Adrenal gland (tissue), 9 donors: ENCODE measurements at regions not wholly inside any gene's neighbourhood (a gene's known extent, or its start where the extent isn't known, plus 50 kb on each side); places are given as distances from the start of the nearest gene placed in this dataset.

Experiments
- DNase-seq, 7 donors: peaks; one replicate each; pipeline ENCODE4 v3.0.0-alpha.2; 2019 to 2020
- H3K27ac ChIP-seq, 5 donors: fragments of 200-600 bp; sonication (generic) in 4 of 5; 1 replicate in 3 of 5; 2 replicates in 2 of 5; pipeline versions ENCODE4 v1.5.1 to v1.8.0; 2016 to 2020; ENCODE audit warnings: mild to moderate bottlenecking in 1 of 5
- H3K27me3 ChIP-seq: fragments of 200-600 bp; 2 replicates; pipeline ENCODE4 v1.8.0; 2021
- H3K36me3 ChIP-seq, 2 donors: fragments of 200-600 bp; replicated peaks in 1 of 2; 1 replicate in 1 of 2; 2 replicates in 1 of 2; pipeline versions ENCODE4 v1.5.1 to v1.8.0; 2018 to 2022
- H3K4me1 ChIP-seq, 2 donors: fragments of 200-600 bp; replicated peaks in 1 of 2; 1 replicate in 1 of 2; 2 replicates in 1 of 2; pipeline versions ENCODE4 v1.5.1 to v1.8.0; 2018 to 2021
- H3K4me3 ChIP-seq, 4 donors: fragments of 200-600 bp; sonication (generic) in 3 of 4; one replicate each; pipeline ENCODE4 v1.5.1; 2016 to 2018
- H3K9me3 ChIP-seq, 3 donors: fragments of 200-600 bp; sonication (generic) in 1 of 3; replicated peaks in 1 of 3; 1 replicate in 2 of 3; 2 replicates in 1 of 3; pipeline versions ENCODE4 v1.5.1 to v1.8.0; 2016 to 2021
- CTCF ChIP-seq, 6 experiments: fragments of 450-650 bp in 4 of 6; fragments of 200-600 bp in 2 of 6; sonication (generic) in 1 of 6; IDR thresholded peaks; 1 replicate in 5 of 6; 2 replicates in 1 of 6; pipeline versions ENCODE4 v1.5.1 to v1.8.0; 2016 to 2021; ENCODE audit warnings: antibody characterized with exemption in 6 of 6, mild to moderate bottlenecking in 2 of 6, moderate library complexity in 1 of 6
- POLR2A ChIP-seq, 2 donors: fragments of 450-650 bp; IDR thresholded peaks; one replicate each; pipeline ENCODE4 v1.6.1; 2017; ENCODE audit warnings: antibody characterized with exemption in 2 of 2, mild to moderate bottlenecking in 2 of 2, moderate library complexity in 1 of 2
- WGBS, 4 donors: extraction: QIAGEN DNeasy Blood & Tissue Kit in 2 of 4; methylation state at CpG; one replicate each; pipeline versions ENCODE4 v1.1.5 to v1.1.7; 2013 to 2017; 5-methylcytosine and 5-hydroxymethylcytosine counted together
- intact Hi-C, 2 donors: fragments of 100-400 bp; cut with DNase I; formaldehyde crosslinking; loops; one replicate each; pipeline versions ENCODE4 v1.14.1 to v1.15.0; 2022 to 2023
- donor health status: healthy with polysubstance abuse.
- donor health status: Bipolar disorder and iron deficiency.
- donor health status: DM: yes; HTN: yes; CAD: no.
- donor health status: DM: no; HTN: no; CAD: no.
- donor health status: DM: no; HTN: no; CAD: no.

- TF ChIP-seq CTCF (IDR thresholded peaks at IDR 0.05) (no peak), POLR2A (IDR thresholded peaks at IDR 0.05) (no peak)
- Histone ChIP-seq H3K27ac (no peak overlapping the region), H3K4me1 (peaks cover 0 to 6% of the 10 kb centered on the region in 2 donors), H3K4me3 (no peak overlapping the region), H3K36me3 (no peaks in the 10 kb centered on the region), H3K27me3 (no peaks in the 10 kb centered on the region), H3K9me3 (no peaks in the 10 kb centered on the region)
- intact Hi-C loops, result no loop called here
- no peak for DNase-seq
- WGBS, 4 donors, result 65 to 77% (median 69%) methylated on average over 1 of the region's 1 CpG
Observed at GRCh38 chr5:52672459-52672858, 115.3 kb upstream of the ITGA1 start.

- H3K4me1 ChIP-seq, result peaks cover 0 to 6% of the 10 kb centered on the region in 2 donors
- no peaks in the 10 kb centered on the region for H3K27me3 ChIP-seq
- H3K36me3 ChIP-seq, result no peaks in the 10 kb centered on the region
- no peak overlapping the region for H3K27ac ChIP-seq
- no peak overlapping the region for H3K4me3 ChIP-seq
- TF ChIP-seq CTCF (IDR thresholded peaks at IDR 0.05) (no peak), POLR2A (IDR thresholded peaks at IDR 0.05) (no peak)
- intact Hi-C loops, result no loop called here
- no peak for DNase-seq
- H3K9me3 ChIP-seq, result no peaks in the 10 kb centered on the region
- 62 to 81% (median 70%) methylated on average over 3 of the region's 3 CpGs for WGBS, 4 donors
Observed at GRCh38 chr5:52673495-52673894, 114.2 kb upstream of the ITGA1 start.

GRCh38 chr5:52674815-52675545 lies 112.7 kb upstream of the ITGA1 start:
- H3K27me3 ChIP-seq, result no peaks in the 10 kb centered on the region
- peak overlapping the region in 1 of 5 donors; percentile 15 for H3K27ac ChIP-seq
- H3K36me3 ChIP-seq, result no peaks in the 10 kb centered on the region
- intact Hi-C loops, result no loop called here
- 63 to 68% (median 64%) methylated on average over 5 of the region's 5 CpGs for WGBS, 4 donors
- no peak for DNase-seq
- TF ChIP-seq CTCF (IDR thresholded peaks at IDR 0.05) (no peak), POLR2A (IDR thresholded peaks at IDR 0.05) (no peak)
- H3K9me3 ChIP-seq, result no peaks in the 10 kb centered on the region
- no peak overlapping the region for H3K4me3 ChIP-seq
- peaks cover 0 to 6% of the 10 kb centered on the region in 2 donors for H3K4me1 ChIP-seq

GRCh38 chr5:52682492-52682891 lies 105.2 kb upstream of the ITGA1 start:
- Histone ChIP-seq H3K4me1 (no peaks in the 10 kb centered on the region), H3K27ac (no peak overlapping the region), H3K27me3 (no peaks in the 10 kb centered on the region), H3K36me3 (no peaks in the 10 kb centered on the region), H3K9me3 (no peaks in the 10 kb centered on the region), H3K4me3 (no peak overlapping the region)
- intact Hi-C loops, result loop anchor here in 1 of 2 donors (10.0 kb wide), 1 partner anchor 232 kb away; no protein-coding TSS in a partner anchor
- TF ChIP-seq CTCF (IDR thresholded peaks at IDR 0.05) (no peak), POLR2A (IDR thresholded peaks at IDR 0.05) (no peak)
- 72 to 100% (median 79%) methylated on average over 1 to 7 of the region's 7 CpGs for WGBS, 4 donors
- no peak for DNase-seq
